GM23338 (cell line): ENCODE measurements at regions not wholly inside any gene's neighbourhood (a gene's known extent, or its start where the extent isn't known, plus 50 kb on each side); places are given as distances from the start of the nearest gene placed in this dataset.

Experiments
- ATAC-seq: fragments of 200-7000 bp; cut with Tn5 transposase; 3 replicates; pipeline ENCODE4 v1.9.1; 2020
- DNase-seq: peaks from one replicate; pipeline ENCODE4 v3.0.0-alpha.2; 2015; ENCODE audit warnings: low spot score
- H2AFZ ChIP-seq: fragments of 200-600 bp; sonication (generic); 2 replicates; pipeline ENCODE4 v1.8.0; 2016; ENCODE audit warnings: antibody characterized with exemption, mild to moderate bottlenecking, moderate library complexity
- H3F3A ChIP-seq: fragments of 200-600 bp; sonication (generic); replicated peaks from 2 replicates; pipeline ENCODE4 v1.8.0; 2017; ENCODE audit warnings: antibody characterized with exemption, mixed run types, low read depth
- H3K27ac ChIP-seq: fragments of 200-600 bp; sonication (generic); 2 replicates; pipeline ENCODE4 v1.6.1; 2016; ENCODE audit warnings: low read depth
- H3K27me3 ChIP-seq: fragments of 200-600 bp; sonication (generic); 2 replicates; pipeline ENCODE4 v1.8.0; 2016; ENCODE audit warnings: mild to moderate bottlenecking, mixed run types, moderate library complexity; ENCODE audit not compliant: insufficient read depth
- H3K36me3 ChIP-seq: fragments of 200-600 bp; sonication (generic); 2 replicates; pipeline ENCODE4 v1.8.0; 2016; ENCODE audit warnings: mild to moderate bottlenecking; ENCODE audit not compliant: insufficient read depth
- H3K4me1 ChIP-seq: fragments of 200-600 bp; sonication (generic); 2 replicates; pipeline ENCODE4 v1.8.0; 2016; ENCODE audit warnings: mild to moderate bottlenecking, moderate library complexity; ENCODE audit not compliant: insufficient read depth
- H3K4me2 ChIP-seq: fragments of 200-600 bp; sonication (generic); 2 replicates; pipeline ENCODE4 v1.7.1; 2017; ENCODE audit warnings: mixed run types
- H3K4me3 ChIP-seq: fragments of 200-600 bp; sonication (generic); 2 replicates; pipeline ENCODE4 v1.6.1; 2016; ENCODE audit warnings: mixed run types
- H3K79me2 ChIP-seq: fragments of 200-600 bp; sonication (generic); replicated peaks from 2 replicates; pipeline ENCODE4 v1.8.0; 2017; ENCODE audit warnings: mild to moderate bottlenecking; ENCODE audit not compliant: insufficient read depth
- H3K9me2 ChIP-seq: fragments of 200-600 bp; sonication (generic); 2 replicates; pipeline ENCODE4 v1.8.0; 2017; ENCODE audit not compliant: insufficient read depth
- H4K20me1 ChIP-seq: fragments of 200-600 bp; sonication (generic); replicated peaks from 2 replicates; pipeline ENCODE4 v1.8.0; 2017; ENCODE audit warnings: mild to moderate bottlenecking; ENCODE audit not compliant: insufficient read depth
- H3K27ac Mint-ChIP-seq: 2 replicates; pipeline ENCODE4 v1.8.0; 2020; ENCODE audit warnings: inconsistent platforms, mild to moderate bottlenecking, moderate library complexity, mixed read lengths
- H3K27me3 Mint-ChIP-seq: 3 replicates; pipeline ENCODE4 v1.8.0; 2022; ENCODE audit warnings: low read depth, mild to moderate bottlenecking, moderate library complexity, mixed read lengths, inconsistent platforms; ENCODE audit not compliant: insufficient read depth, poor library complexity
- H3K36me3 Mint-ChIP-seq: 3 replicates; pipeline ENCODE4 v1.8.0; 2021; ENCODE audit warnings: low read depth, mild to moderate bottlenecking, inconsistent platforms, moderate library complexity, mixed read lengths
- H3K4me1 Mint-ChIP-seq: 3 replicates; pipeline ENCODE4 v1.8.0; 2020; ENCODE audit warnings: mild to moderate bottlenecking, inconsistent platforms, mixed read lengths
- H3K4me3 Mint-ChIP-seq: 3 replicates; pipeline ENCODE4 v1.8.0; 2021; ENCODE audit warnings: moderate library complexity, mild to moderate bottlenecking, inconsistent platforms, mixed read lengths
- H3K9me3 Mint-ChIP-seq: 3 replicates; pipeline ENCODE4 v1.8.0; 2020; ENCODE audit warnings: moderate library complexity, mild to moderate bottlenecking, inconsistent platforms, mixed read lengths
- CREB1 ChIP-seq: fragments of 250-450 bp; sonication (Bioruptor Pico); IDR thresholded peaks from 2 replicates; pipeline ENCODE4 v1.5.0; 2020; ENCODE audit warnings: low read depth, mild to moderate bottlenecking, moderate library complexity
- CTCF ChIP-seq, 2 experiments: fragments of 200-600 bp in 1 of 2; sonication (generic) in 1 of 2; conservative IDR thresholded peaks; 2 replicates each; pipeline versions ENCODE4 v1.5.1 to v1.6.1; 2016 to 2017; ENCODE audit warnings: antibody characterized with exemption in 2 of 2, low read depth in 2 of 2, mild to moderate bottlenecking in 2 of 2, moderate library complexity in 1 of 2
- ETS1 ChIP-seq: IDR thresholded peaks from 2 replicates; pipeline ENCODE4 v1.6.1; 2016; ENCODE audit warnings: antibody characterized with exemption
- EZH2 ChIP-seq: fragments of 200-600 bp; sonication (generic); IDR thresholded peaks from one replicate; pipeline ENCODE4 v1.8.0; 2017; ENCODE audit warnings: antibody characterized with exemption, mild to moderate bottlenecking, low read depth; ENCODE audit not compliant: unreplicated experiment
- EZH2phosphoT487 ChIP-seq: fragments of 200-600 bp; sonication (generic); IDR thresholded peaks from one replicate; pipeline ENCODE4 v1.8.1; 2018; ENCODE audit warnings: antibody characterized with exemption; ENCODE audit not compliant: unreplicated experiment
- JUNB ChIP-seq: IDR thresholded peaks from one replicate; pipeline ENCODE4 v1.6.1; 2016; ENCODE audit warnings: antibody characterized with exemption; ENCODE audit not compliant: unreplicated experiment
- NANOG ChIP-seq: IDR thresholded peaks from 2 replicates; pipeline ENCODE4 v1.6.1; 2016; ENCODE audit warnings: antibody characterized with exemption, borderline replicate concordance
- POLR2AphosphoS5 ChIP-seq: IDR thresholded peaks from 2 replicates; pipeline ENCODE4 v1.6.1; 2016; ENCODE audit warnings: antibody characterized with exemption, low read depth
- REST ChIP-seq: IDR thresholded peaks from one replicate; pipeline ENCODE4 v1.6.1; 2018; ENCODE audit warnings: antibody characterized with exemption; ENCODE audit not compliant: unreplicated experiment
- STAT1 ChIP-seq: IDR thresholded peaks from one replicate; pipeline ENCODE4 v1.6.1; 2016; ENCODE audit warnings: antibody characterized with exemption; ENCODE audit not compliant: unreplicated experiment
- ZNF114 ChIP-seq: fragments of 250-450 bp; sonication (Bioruptor Pico); IDR thresholded peaks from 2 replicates; pipeline ENCODE4 v1.5.0; 2020; ENCODE audit warnings: mild to moderate bottlenecking, moderate library complexity
- ZNF331 ChIP-seq: fragments of 250-450 bp; sonication (Bioruptor Pico); IDR thresholded peaks from 2 replicates; pipeline ENCODE4 v1.5.0; 2020; ENCODE audit warnings: low read depth, mild to moderate bottlenecking, moderate library complexity
- ZNF462 ChIP-seq: fragments of 250-450 bp; sonication (Bioruptor Pico); IDR thresholded peaks from 2 replicates; pipeline ENCODE4 v1.5.0; 2020; ENCODE audit warnings: mild to moderate bottlenecking, moderate library complexity

GRCh38 chrX:68945081-68945602 lies 116.3 kb downstream of the EFNB1 start (continued):
- TF ChIP-seq STAT1 (no peak), JUNB (no peak), EZH2 (no peak), CTCF (conservative IDR thresholded peaks at IDR 0.05; ENCODE audit: low read depth in 2 of 2) (no peak), POLR2AphosphoS5 (no peak)

GRCh38 chrX:68944211-68944610 lies 115.4 kb downstream of the EFNB1 start:
- Histone ChIP-seq H3K79me2 (no peaks in the 10 kb centered on the region), H3K4me3 (no peak overlapping the region), H2AFZ (no peak overlapping the region), H3K27ac (no peak overlapping the region), H3F3A (no peaks in the 10 kb centered on the region), H3K36me3 (no peaks in the 10 kb centered on the region), H4K20me1 (no peaks in the 10 kb centered on the region), H3K4me2 (no peak overlapping the region), H3K4me1 (no peaks in the 10 kb centered on the region), H3K9me2 (no peaks in the 10 kb centered on the region), H3K27me3 (no peaks in the 10 kb centered on the region)
- H3K4me3 Mint-ChIP-seq: no peak overlapping the region
- no peaks in the 10 kb centered on the region; the same call in 2 of the 3 replicates for H3K4me1 Mint-ChIP-seq
- H3K36me3 Mint-ChIP-seq: no peaks in the 10 kb centered on the region
- no peak overlapping the region for H3K27ac Mint-ChIP-seq
- DNase-seq (no peak), ATAC-seq (no peak)
- no peaks in the 10 kb centered on the region for H3K27me3 Mint-ChIP-seq
- H3K9me3 Mint-ChIP-seq: no peaks in the 10 kb centered on the region; the same call in 2 of the 3 replicates
- TF ChIP-seq POLR2AphosphoS5: no peak
- TF ChIP-seq EZH2: no peak
- no peak for TF ChIP-seq JUNB
- TF ChIP-seq REST: no peak
- no peak for TF ChIP-seq ZNF331 (CRISPR knock-in tag)
- TF ChIP-seq ETS1: no peak
- TF ChIP-seq ZNF462 (CRISPR knock-in tag): no peak
- TF ChIP-seq NANOG: no peak
- TF ChIP-seq ZNF114 (CRISPR knock-in tag): no peak
- no peak for TF ChIP-seq EZH2phosphoT487
- TF ChIP-seq CREB1 (CRISPR knock-in tag): no peak
- no peak for TF ChIP-seq STAT1
